ENCODE measurements at regions not wholly inside any gene's neighbourhood (a gene's known extent, or its start where the extent isn't known, plus 50 kb on each side); places are given as distances from the start of the nearest gene placed in this dataset.

DNA sequence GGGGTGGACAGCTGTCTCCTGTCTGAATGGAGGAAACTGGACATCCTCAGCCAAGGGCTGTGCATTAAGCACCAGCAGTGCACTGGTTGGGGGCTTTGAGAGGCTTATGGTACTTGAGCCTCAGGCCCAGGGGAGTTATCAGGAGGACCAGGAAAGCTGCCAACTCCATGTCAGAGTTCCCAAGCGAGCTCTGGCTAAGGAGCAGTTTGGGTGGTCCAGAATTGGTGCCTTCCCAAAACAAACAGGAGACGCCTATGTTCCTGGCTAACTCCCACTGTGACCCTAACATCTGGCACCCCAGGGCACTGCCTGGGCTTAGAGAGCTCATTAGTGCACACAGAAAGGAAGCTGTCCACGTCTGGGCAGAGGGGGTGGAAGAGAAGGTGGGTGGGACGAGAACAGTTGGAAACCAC, 408.6 kb upstream of the NPVF start:
- Histone ChIP-seq H3K4me3 (replicated peaks; ENCODE audit: insufficient read depth, low read length) (no peak overlapping the region), H3K27me3 (ENCODE audit: insufficient read depth, poor library complexity, severe bottlenecking) (no peaks in the 10 kb centered on the region), H3K27ac (replicated peaks) (no peak overlapping the region)
- no peak for TF ChIP-seq SPI1 (IDR thresholded peaks at IDR 0.05; ENCODE audit: borderline replicate concordance, low read depth)
- TF ChIP-seq REST (IDR thresholded peaks at IDR 0.05; ENCODE audit: insufficient replicate concordance, low read depth), result no peak
- TF ChIP-seq CTCF (IDR thresholded peaks at IDR 0.05; ENCODE audit: insufficient read depth, low read length), result no peak
- no peak for TF ChIP-seq POLR2AphosphoS5 (IDR thresholded peaks at IDR 0.05; ENCODE audit: low read depth)
- no peak for TF ChIP-seq GABPA (IDR thresholded peaks at IDR 0.05; ENCODE audit: low read depth)
- DNase-seq (ENCODE audit: low read depth in 1 of 2, low spot score in 1 of 2), result no peak

GRCh38 chr7:25638068-25638467, 409.8 kb upstream of the NPVF start:
- Histone ChIP-seq H3K27ac (replicated peaks) (no peak overlapping the region), H3K4me3 (replicated peaks; ENCODE audit: insufficient read depth, low read length) (no peak overlapping the region), H3K27me3 (ENCODE audit: insufficient read depth, poor library complexity, severe bottlenecking) (no peaks in the 10 kb centered on the region)
- no peak for TF ChIP-seq CTCF (IDR thresholded peaks at IDR 0.05; ENCODE audit: insufficient read depth, low read length)
- TF ChIP-seq POLR2AphosphoS5 (IDR thresholded peaks at IDR 0.05; ENCODE audit: low read depth), result no peak
- no peak for TF ChIP-seq REST (IDR thresholded peaks at IDR 0.05; ENCODE audit: insufficient replicate concordance, low read depth)
- TF ChIP-seq SPI1 (IDR thresholded peaks at IDR 0.05; ENCODE audit: borderline replicate concordance, low read depth), result no peak
- TF ChIP-seq GABPA (IDR thresholded peaks at IDR 0.05; ENCODE audit: low read depth), result no peak
- no peak for DNase-seq (ENCODE audit: low read depth in 1 of 2, low spot score in 1 of 2)

DNA sequence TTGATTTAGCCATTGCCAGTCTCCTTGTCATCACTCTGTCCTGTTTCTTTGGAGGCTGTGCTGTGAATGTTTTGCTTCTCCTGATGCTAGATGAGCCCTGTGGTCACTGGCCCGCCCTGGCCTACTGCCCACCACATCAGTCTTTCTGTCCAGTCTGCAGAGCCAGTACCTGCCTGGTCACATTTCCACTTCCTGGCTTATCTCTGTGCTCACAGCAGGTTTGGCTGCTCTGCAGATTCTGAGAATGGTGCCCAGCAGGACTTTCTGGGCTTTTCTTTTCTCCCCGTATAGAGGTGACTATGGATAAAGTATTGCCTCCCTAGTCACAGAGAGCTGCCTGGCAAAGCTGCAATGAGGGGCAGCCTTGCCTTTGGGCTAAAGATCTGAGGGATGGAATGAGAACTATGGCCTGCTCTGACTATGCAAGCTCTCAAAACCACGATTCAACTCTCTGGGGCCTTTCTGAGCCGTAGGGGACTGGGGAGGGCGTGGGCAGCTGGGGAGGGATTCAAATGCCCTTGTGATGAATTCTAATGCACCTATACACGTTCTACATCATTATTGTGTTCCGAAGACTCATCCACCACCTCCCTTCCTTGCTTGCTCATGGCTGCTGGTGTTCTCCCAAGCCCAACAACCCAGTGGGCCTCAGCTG, 410.4 kb upstream of the NPVF start:
- no peaks in the 10 kb centered on the region for H3K27me3 ChIP-seq (ENCODE audit: insufficient read depth, poor library complexity, severe bottlenecking)
- no peak for TF ChIP-seq CTCF (IDR thresholded peaks at IDR 0.05; ENCODE audit: insufficient read depth, low read length)
- no peak for TF ChIP-seq GABPA (IDR thresholded peaks at IDR 0.05; ENCODE audit: low read depth)
- TF ChIP-seq POLR2AphosphoS5 (IDR thresholded peaks at IDR 0.05; ENCODE audit: low read depth), result no peak
- TF ChIP-seq REST (IDR thresholded peaks at IDR 0.05; ENCODE audit: insufficient replicate concordance, low read depth), result no peak
- no peak for TF ChIP-seq SPI1 (IDR thresholded peaks at IDR 0.05; ENCODE audit: borderline replicate concordance, low read depth)
- H3K27ac ChIP-seq (replicated peaks), result no peak overlapping the region
- no peak for DNase-seq (ENCODE audit: low read depth in 1 of 2, low spot score in 1 of 2)
- no peak overlapping the region for H3K4me3 ChIP-seq (replicated peaks; ENCODE audit: insufficient read depth, low read length)

All from HL-60 (cell line).